H9 (cell line): ENCODE measurements at regions not wholly inside any gene's neighbourhood (a gene's known extent, or its start where the extent isn't known, plus 50 kb on each side); places are given as distances from the start of the nearest gene placed in this dataset.

Experiments used
- DNase-seq: peaks from one replicate; pipeline ENCODE4 v3.0.0-alpha.2; 2017
- H2AFZ ChIP-seq: one replicate; pipeline ENCODE4 v1.6.1; 2013; ENCODE audit warnings: mild to moderate bottlenecking, low read length, control low read depth, moderate library complexity
- H2AK5ac ChIP-seq: 2 replicates; pipeline ENCODE4 v1.6.1; 2013; ENCODE audit warnings: low read length, control low read depth, mixed read lengths; ENCODE audit not compliant: insufficient read length
- H2BK120ac ChIP-seq: one replicate; pipeline ENCODE4 v1.6.1; 2013; ENCODE audit warnings: low read depth, mild to moderate bottlenecking, low read length, control low read depth, inconsistent platforms; ENCODE audit not compliant: poor library complexity, severe bottlenecking
- H2BK12ac ChIP-seq: 2 replicates; pipeline ENCODE4 v1.6.1; 2013; ENCODE audit warnings: low read length, control low read depth, mixed read lengths, low read depth; ENCODE audit not compliant: insufficient read length
- H2BK15ac ChIP-seq: 2 replicates; pipeline ENCODE4 v1.6.1; 2013; ENCODE audit warnings: low read depth, low read length, control low read depth
- H2BK20ac ChIP-seq: one replicate; pipeline ENCODE4 v1.6.1; 2013; ENCODE audit warnings: low read depth, mild to moderate bottlenecking, low read length, control low read depth, inconsistent platforms; ENCODE audit not compliant: poor library complexity, severe bottlenecking
- H2BK5ac ChIP-seq: 2 replicates; pipeline ENCODE4 v1.6.1; 2013; ENCODE audit warnings: low read length, control low read depth, mixed read lengths; ENCODE audit not compliant: insufficient read length
- H3K14ac ChIP-seq: 2 replicates; pipeline ENCODE4 v1.6.1; 2013; ENCODE audit warnings: low read length, control low read depth; ENCODE audit not compliant: insufficient read depth
- H3K18ac ChIP-seq: 2 replicates; pipeline ENCODE4 v1.6.1; 2013; ENCODE audit warnings: low read depth, mild to moderate bottlenecking, mixed read lengths, low read length, control low read depth; ENCODE audit not compliant: insufficient read length
- H3K23ac ChIP-seq: 2 replicates; pipeline ENCODE4 v1.6.1; 2013; ENCODE audit warnings: low read length, control low read depth, mixed read lengths, low read depth; ENCODE audit not compliant: insufficient read length
- H3K23me2 ChIP-seq: 2 replicates; pipeline ENCODE4 v1.6.1; 2013; ENCODE audit warnings: low read depth, mild to moderate bottlenecking, mixed read lengths, low read length, control low read depth; ENCODE audit not compliant: insufficient read length, poor library complexity, severe bottlenecking
- H3K27ac ChIP-seq: 2 replicates; pipeline ENCODE4 v1.5.1; 2013; ENCODE audit warnings: low read length, control low read depth, mixed read lengths, low read depth; ENCODE audit not compliant: insufficient read length
- H3K27me3 ChIP-seq: 2 replicates; pipeline ENCODE4 v1.6.1; 2013; ENCODE audit warnings: low read length, control low read depth, inconsistent platforms; ENCODE audit not compliant: insufficient read depth
- H3K4ac ChIP-seq: 2 replicates; pipeline ENCODE4 v1.6.1; 2013; ENCODE audit warnings: low read depth, mild to moderate bottlenecking, control low read depth, inconsistent platforms, low read length, moderate library complexity
- H3K4me1 ChIP-seq: 2 replicates; pipeline ENCODE4 v1.6.1; 2013; ENCODE audit warnings: low read length, control low read depth, inconsistent platforms; ENCODE audit not compliant: insufficient read depth
- H3K4me2 ChIP-seq: 2 replicates; pipeline ENCODE4 v1.6.1; 2013; ENCODE audit warnings: low read length, control low read depth, mixed read lengths; ENCODE audit not compliant: insufficient read length, insufficient read depth
- H3K56ac ChIP-seq: 2 replicates; pipeline ENCODE4 v1.6.1; 2013; ENCODE audit warnings: low read depth, mild to moderate bottlenecking, mixed read lengths, low read length, control low read depth; ENCODE audit not compliant: insufficient read length
- H3K79me1 ChIP-seq: 2 replicates; pipeline ENCODE4 v1.6.1; 2013; ENCODE audit warnings: low read depth, mild to moderate bottlenecking, moderate library complexity, low read length, control low read depth, inconsistent platforms; ENCODE audit not compliant: insufficient read depth, poor library complexity, severe bottlenecking
- H3K79me2 ChIP-seq: 2 replicates; pipeline ENCODE4 v1.6.1; 2013; ENCODE audit warnings: low read length, control low read depth, inconsistent platforms; ENCODE audit not compliant: insufficient read depth
- H3K9ac ChIP-seq: 2 replicates; pipeline ENCODE4 v1.6.1; 2013; ENCODE audit warnings: low read length, control low read depth, mixed read lengths; ENCODE audit not compliant: insufficient read length; ENCODE audit errors: extremely low read depth
- H3K9me3 ChIP-seq: one replicate; pipeline ENCODE4 v1.6.1; 2013; ENCODE audit warnings: low read depth, low read length, inconsistent platforms; ENCODE audit not compliant: control insufficient read depth
- H3T11ph ChIP-seq: one replicate; pipeline ENCODE4 v1.6.1; 2013; ENCODE audit warnings: mild to moderate bottlenecking, low read length, control low read depth, inconsistent platforms
- H4K20me1 ChIP-seq: one replicate; pipeline ENCODE4 v1.6.1; 2013; ENCODE audit not compliant: control insufficient read depth, insufficient read length, insufficient read depth
- H4K5ac ChIP-seq: 2 replicates; pipeline ENCODE4 v1.6.1; 2013; ENCODE audit warnings: low read depth, mild to moderate bottlenecking, mixed read lengths, low read length, control low read depth; ENCODE audit not compliant: insufficient read length
- H4K8ac ChIP-seq: replicated peaks from 2 replicates; pipeline ENCODE4 v1.6.1; 2013; ENCODE audit warnings: low read length, control low read depth, mixed read lengths, low read depth; ENCODE audit not compliant: insufficient read length
- H4K91ac ChIP-seq: 2 replicates; pipeline ENCODE4 v1.6.1; 2013; ENCODE audit warnings: low read depth, mild to moderate bottlenecking, moderate library complexity, mixed read lengths, low read length, control low read depth; ENCODE audit not compliant: insufficient read length
- H3K27ac Mint-ChIP-seq, 3 experiments: 2 replicates in 2 of 3; 3 replicates in 1 of 3; pipeline ENCODE4 v1.8.0; 2020 to 2021; ENCODE audit warnings: mixed read lengths in 3 of 3, mild to moderate bottlenecking in 1 of 3, moderate library complexity in 1 of 3
- H3K27me3 Mint-ChIP-seq: 2 replicates; pipeline ENCODE4 v1.8.0; 2021; ENCODE audit warnings: low read depth, mild to moderate bottlenecking, moderate library complexity, mixed read lengths
- H3K36me3 Mint-ChIP-seq, 3 experiments: 2 replicates in 2 of 3; 3 replicates in 1 of 3; pipeline ENCODE4 v1.8.0; 2020 to 2021; ENCODE audit warnings: low read depth in 3 of 3, mixed read lengths in 3 of 3; ENCODE audit not compliant: insufficient read depth in 1 of 3
- H3K4me1 Mint-ChIP-seq, 2 experiments: 2 replicates each; pipeline ENCODE4 v1.8.0; 2020; ENCODE audit warnings: mixed read lengths in 2 of 2
- H3K4me3 Mint-ChIP-seq, 2 experiments: 2 replicates in 1 of 2; 3 replicates in 1 of 2; pipeline ENCODE4 v1.8.0; 2020 to 2021; ENCODE audit warnings: mild to moderate bottlenecking in 2 of 2, mixed read lengths in 2 of 2, moderate library complexity in 1 of 2
- H3K9me3 Mint-ChIP-seq, 2 experiments: 2 replicates in 1 of 2; 3 replicates in 1 of 2; pipeline ENCODE4 v1.8.0; 2020; ENCODE audit warnings: mild to moderate bottlenecking in 2 of 2, mixed read lengths in 2 of 2, moderate library complexity in 1 of 2
- CTCF ChIP-seq: fragments of 200-600 bp; sonication (generic); conservative IDR thresholded peaks from 3 replicates; pipeline ENCODE4 v1.8.0; 2021; ENCODE audit warnings: antibody characterized with exemption, mild to moderate bottlenecking
- WGBS: extraction: QIAGEN DNeasy Blood & Tissue Kit; methylation state at CpG from one replicate; pipeline ENCODE4 v1.1.7; 2013; ENCODE audit warnings: missing lambda C conversion rate, low lambda C conversion rate, mixed read lengths; ENCODE audit not compliant: insufficient read length; ENCODE audit errors: extremely low coverage; 5-methylcytosine and 5-hydroxymethylcytosine counted together

GRCh38 chr1:208497866-208498541, 253.8 kb upstream of the PLXNA2 start:
- Histone ChIP-seq H4K8ac (no peak overlapping the region), H4K20me1 (no peaks in the 10 kb centered on the region), H4K91ac (no peak overlapping the region), H2AFZ (no peak overlapping the region), H3K4me1 (no peaks in the 10 kb centered on the region), H2BK120ac (no peak overlapping the region), H3K79me1 (no peaks in the 10 kb centered on the region), H3K9me3 (no peaks in the 10 kb centered on the region), H2AK5ac (no peak overlapping the region), H3K27ac (no peak overlapping the region), H2BK15ac (no peak overlapping the region), H3K9ac (no peak overlapping the region), H3K23me2 (no peaks in the 10 kb centered on the region), H2BK20ac (no peak overlapping the region), H3K27me3 (no peaks in the 10 kb centered on the region), H3K56ac (no peak overlapping the region), H3K23ac (no peak overlapping the region), H3K14ac (no peak overlapping the region), H2BK5ac (no peak overlapping the region), H3K18ac (no peak overlapping the region), H3K4me2 (no peak overlapping the region), H3T11ph (no peak overlapping the region), H3K4ac (no peak overlapping the region), H2BK12ac (no peak overlapping the region), H4K5ac (no peak overlapping the region), H3K79me2 (no peaks in the 10 kb centered on the region)
- Mint-ChIP-seq H3K9me3 (no peaks in the 10 kb centered on the region), H3K4me1 (peaks cover 0 to 2% of the 10 kb centered on the region in 2 experiments; a peak in 1 of 4 replicates), H3K27ac (no peak overlapping the region), H3K27me3 (no peaks in the 10 kb centered on the region), H3K36me3 (no peaks in the 10 kb centered on the region), H3K4me3 (no peak overlapping the region)
- WGBS, result no CpG with 5 or more reads among the region's 4 CpGs
- TF ChIP-seq CTCF, result no peak
- no peak for DNase-seq
